ENCODE measurements at regions not wholly inside any gene's neighbourhood (a gene's known extent, or its start where the extent isn't known, plus 50 kb on each side); places are given as distances from the start of the nearest gene placed in this dataset.

DNA sequence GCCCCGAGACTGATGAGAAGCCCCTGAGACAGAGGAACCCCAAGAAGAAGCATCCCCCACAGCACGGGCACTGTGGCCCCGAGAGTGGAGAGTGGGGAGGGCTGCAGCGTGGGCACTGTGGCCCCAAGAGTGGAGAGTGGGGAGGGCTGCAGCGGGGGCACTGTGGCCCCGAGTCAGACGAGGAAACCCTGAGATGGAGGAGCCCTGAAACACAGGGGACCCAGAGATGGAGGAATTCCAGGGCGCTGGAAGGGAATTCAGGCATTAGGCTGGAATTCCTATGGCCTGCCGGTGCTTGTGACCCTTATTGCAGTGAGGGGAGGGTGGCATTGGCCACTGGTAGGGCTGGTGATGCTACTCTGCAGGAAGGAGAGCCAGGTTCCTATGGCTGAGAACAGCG is 168.6 kb upstream of the SHH start:
- no peaks in the 10 kb centered on the region for H3K27me3 ChIP-seq (replicated peaks; ENCODE audit: control insufficient read depth, insufficient read depth, low read length)

DNA sequence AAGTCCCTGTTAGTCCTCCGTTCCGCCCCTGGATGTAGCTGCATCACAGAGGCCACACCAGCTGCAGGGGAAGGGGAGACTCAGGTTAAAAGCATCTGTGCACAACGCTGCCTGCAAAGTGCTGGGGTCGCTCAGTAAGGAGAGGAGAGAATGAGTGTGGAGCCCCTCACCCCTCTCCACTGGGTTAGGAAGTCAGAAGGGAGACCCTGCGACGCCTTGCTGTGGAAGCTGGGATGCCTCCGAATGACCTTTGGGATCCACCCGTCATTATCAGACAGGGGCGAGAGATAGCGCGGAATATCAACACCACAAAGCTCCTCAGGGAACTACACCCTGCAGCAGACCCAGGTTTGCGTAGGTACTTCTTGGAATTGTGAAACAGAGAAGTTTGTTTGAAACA is 167.7 kb upstream of the SHH start:
- H3K4me3 ChIP-seq (ENCODE audit: low read depth, low read length) = no peak overlapping the region
- intact Hi-C loops (cut with micrococcal nuclease; ENCODE audit: unreplicated experiment) = no loop called here
- POLR2A ChIA-PET = no interaction called here
- no peaks in the 10 kb centered on the region for H3K4me1 ChIP-seq
- BruUV-seq (replicated peaks) = no TSS peak
- TF ChIP-seq, protein P1, sequence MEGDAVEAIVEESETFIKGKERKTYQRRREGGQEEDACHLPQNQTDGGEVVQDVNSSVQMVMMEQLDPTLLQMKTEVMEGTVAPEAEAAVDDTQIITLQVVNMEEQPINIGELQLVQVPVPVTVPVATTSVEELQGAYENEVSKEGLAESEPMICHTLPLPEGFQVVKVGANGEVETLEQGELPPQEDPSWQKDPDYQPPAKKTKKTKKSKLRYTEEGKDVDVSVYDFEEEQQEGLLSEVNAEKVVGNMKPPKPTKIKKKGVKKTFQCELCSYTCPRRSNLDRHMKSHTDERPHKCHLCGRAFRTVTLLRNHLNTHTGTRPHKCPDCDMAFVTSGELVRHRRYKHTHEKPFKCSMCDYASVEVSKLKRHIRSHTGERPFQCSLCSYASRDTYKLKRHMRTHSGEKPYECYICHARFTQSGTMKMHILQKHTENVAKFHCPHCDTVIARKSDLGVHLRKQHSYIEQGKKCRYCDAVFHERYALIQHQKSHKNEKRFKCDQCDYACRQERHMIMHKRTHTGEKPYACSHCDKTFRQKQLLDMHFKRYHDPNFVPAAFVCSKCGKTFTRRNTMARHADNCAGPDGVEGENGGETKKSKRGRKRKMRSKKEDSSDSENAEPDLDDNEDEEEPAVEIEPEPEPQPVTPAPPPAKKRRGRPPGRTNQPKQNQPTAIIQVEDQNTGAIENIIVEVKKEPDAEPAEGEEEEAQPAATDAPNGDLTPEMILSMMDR (IDR thresholded peaks at IDR 0.05; ENCODE audit: insufficient read depth in 1 of 2, low read depth in 1 of 2, low read length in 1 of 2, severe bottlenecking in 1 of 2, unreplicated experiment in 1 of 2) = no peak
- peak in 1 of 2 experiments; percentile 12 for DNase-seq
- no peaks in the 10 kb centered on the region for H3K36me3 ChIP-seq (ENCODE audit: control insufficient read depth, insufficient read depth, low read length)
- Mint-ChIP-seq H3K27me3 (ENCODE audit: insufficient read depth, unreplicated experiment) (peaks cover 15% of the 10 kb centered on the region), H3K9me3 (ENCODE audit: unreplicated experiment) (no peaks in the 10 kb centered on the region), H3K4me1 (ENCODE audit: low read depth, unreplicated experiment) (peaks cover 7% of the 10 kb centered on the region), H3K36me3 (ENCODE audit: insufficient read depth, unreplicated experiment) (no peaks in the 10 kb centered on the region), H3K4me3 (ENCODE audit: unreplicated experiment) (no peak overlapping the region), H3K27ac (ENCODE audit: unreplicated experiment) (no peak overlapping the region)
- no peaks in the 10 kb centered on the region for H3K9me3 ChIP-seq
- no peaks in the 10 kb centered on the region for H3K27me3 ChIP-seq (replicated peaks; ENCODE audit: control insufficient read depth, insufficient read depth, low read length)
- CTCF ChIA-PET = no interaction called here

More for the DNA sequence above, 168.6 kb upstream of the SHH start:
- TF ChIP-seq, protein P1 (IDR thresholded peaks at IDR 0.05; ENCODE audit: insufficient read depth in 1 of 2, low read depth in 1 of 2, low read length in 1 of 2, severe bottlenecking in 1 of 2, unreplicated experiment in 1 of 2) = no peak
- Mint-ChIP-seq H3K27ac (ENCODE audit: unreplicated experiment) (no peak overlapping the region), H3K27me3 (ENCODE audit: insufficient read depth, unreplicated experiment) (peaks cover 15% of the 10 kb centered on the region), H3K36me3 (ENCODE audit: insufficient read depth, unreplicated experiment) (no peaks in the 10 kb centered on the region), H3K4me1 (ENCODE audit: low read depth, unreplicated experiment) (peaks cover 7% of the 10 kb centered on the region), H3K9me3 (ENCODE audit: unreplicated experiment) (no peaks in the 10 kb centered on the region), H3K4me3 (ENCODE audit: unreplicated experiment) (no peak overlapping the region)
- Histone ChIP-seq H3K36me3 (ENCODE audit: control insufficient read depth, insufficient read depth, low read length) (no peaks in the 10 kb centered on the region), H3K9me3 (no peaks in the 10 kb centered on the region), H3K4me1 (no peaks in the 10 kb centered on the region), H3K4me3 (ENCODE audit: low read depth, low read length) (no peak overlapping the region)
- intact Hi-C loops (cut with micrococcal nuclease; ENCODE audit: unreplicated experiment) = no loop called here
- DNase-seq = peak in 1 of 2 experiments; percentile 17
- CTCF ChIA-PET = no interaction called here
- POLR2A ChIA-PET = no interaction called here
- BruUV-seq (replicated peaks) = no TSS peak

DNA sequence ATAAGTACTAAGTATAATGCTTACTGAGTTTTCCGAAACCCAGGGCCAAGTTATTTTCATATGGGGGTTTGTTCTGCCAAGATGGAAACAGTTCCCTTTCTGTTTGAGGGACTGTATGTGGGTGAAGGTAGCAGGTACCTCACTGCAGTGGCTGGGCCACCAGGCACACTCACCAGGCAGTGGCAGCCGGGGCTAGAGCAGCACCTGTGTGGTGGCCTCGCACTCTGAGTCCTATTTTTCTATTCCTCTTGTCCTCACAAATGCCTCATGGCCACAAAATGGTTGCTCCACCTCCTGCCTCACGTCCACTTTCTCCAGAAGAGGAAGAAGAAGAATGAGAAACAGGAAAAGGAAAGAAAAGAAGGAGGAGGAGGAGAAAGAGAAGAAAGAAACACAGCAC is 167.3 kb upstream of the SHH start:
- Mint-ChIP-seq H3K36me3 (ENCODE audit: insufficient read depth, unreplicated experiment) (no peaks in the 10 kb centered on the region), H3K9me3 (ENCODE audit: unreplicated experiment) (no peaks in the 10 kb centered on the region), H3K4me1 (ENCODE audit: low read depth, unreplicated experiment) (peaks cover 7% of the 10 kb centered on the region), H3K27ac (ENCODE audit: unreplicated experiment) (no peak overlapping the region), H3K27me3 (ENCODE audit: insufficient read depth, unreplicated experiment) (peaks cover 15% of the 10 kb centered on the region), H3K4me3 (ENCODE audit: unreplicated experiment) (no peak overlapping the region)
- DNase-seq = peak in 1 of 2 experiments; percentile 8
- no TSS peak for BruUV-seq (replicated peaks)
- Histone ChIP-seq H3K27me3 (replicated peaks; ENCODE audit: control insufficient read depth, insufficient read depth, low read length) (no peaks in the 10 kb centered on the region), H3K36me3 (ENCODE audit: control insufficient read depth, insufficient read depth, low read length) (no peaks in the 10 kb centered on the region), H3K9me3 (no peaks in the 10 kb centered on the region), H3K4me3 (ENCODE audit: low read depth, low read length) (no peak overlapping the region), H3K4me1 (no peaks in the 10 kb centered on the region)
- TF ChIP-seq, protein P1 (IDR thresholded peaks at IDR 0.05; ENCODE audit: insufficient read depth in 1 of 2, low read depth in 1 of 2, low read length in 1 of 2, severe bottlenecking in 1 of 2, unreplicated experiment in 1 of 2) = no peak
- POLR2A ChIA-PET = no interaction called here
- CTCF ChIA-PET = no interaction called here
- intact Hi-C loops (cut with micrococcal nuclease; ENCODE audit: unreplicated experiment) = no loop called here
